ENCODE measurements at regions not wholly inside any gene's neighbourhood (a gene's known extent, or its start where the extent isn't known, plus 50 kb on each side); places are given as distances from the start of the nearest gene placed in this dataset.

DNA sequence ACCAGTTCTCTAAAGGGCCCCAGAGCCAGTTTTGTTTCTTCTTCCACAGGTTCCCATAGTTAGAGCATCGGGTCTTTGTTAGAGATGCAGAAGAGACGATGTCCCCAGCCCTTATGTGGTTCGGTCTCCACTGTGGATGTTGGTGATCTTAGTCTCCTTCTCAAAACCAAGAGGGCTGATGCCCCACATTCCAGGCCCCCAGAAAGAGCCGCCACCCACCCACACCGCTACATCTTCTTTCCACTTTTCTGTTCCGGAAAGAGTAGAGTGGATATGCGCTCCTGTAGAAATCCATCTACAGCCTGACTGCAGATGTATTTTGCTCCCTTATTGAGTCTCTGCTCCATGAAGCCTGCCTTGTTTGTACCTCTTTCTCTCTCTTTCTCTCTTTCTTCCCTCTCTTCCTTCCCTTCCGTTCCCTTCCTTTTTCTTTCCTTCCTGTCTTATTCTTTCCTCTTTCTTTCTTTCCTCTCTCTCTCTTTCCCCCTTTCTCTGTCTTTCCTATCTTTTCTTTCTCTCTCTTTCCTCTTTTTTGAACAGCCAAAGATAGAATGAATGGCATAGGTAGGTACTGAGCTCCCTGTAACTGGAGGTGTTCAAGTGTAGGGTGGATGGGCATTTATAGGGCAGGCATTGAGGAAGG, 224.3 kb downstream of the SEC14L1 start:
- DNase-seq (ENCODE audit: low read depth): no peak

DNA sequence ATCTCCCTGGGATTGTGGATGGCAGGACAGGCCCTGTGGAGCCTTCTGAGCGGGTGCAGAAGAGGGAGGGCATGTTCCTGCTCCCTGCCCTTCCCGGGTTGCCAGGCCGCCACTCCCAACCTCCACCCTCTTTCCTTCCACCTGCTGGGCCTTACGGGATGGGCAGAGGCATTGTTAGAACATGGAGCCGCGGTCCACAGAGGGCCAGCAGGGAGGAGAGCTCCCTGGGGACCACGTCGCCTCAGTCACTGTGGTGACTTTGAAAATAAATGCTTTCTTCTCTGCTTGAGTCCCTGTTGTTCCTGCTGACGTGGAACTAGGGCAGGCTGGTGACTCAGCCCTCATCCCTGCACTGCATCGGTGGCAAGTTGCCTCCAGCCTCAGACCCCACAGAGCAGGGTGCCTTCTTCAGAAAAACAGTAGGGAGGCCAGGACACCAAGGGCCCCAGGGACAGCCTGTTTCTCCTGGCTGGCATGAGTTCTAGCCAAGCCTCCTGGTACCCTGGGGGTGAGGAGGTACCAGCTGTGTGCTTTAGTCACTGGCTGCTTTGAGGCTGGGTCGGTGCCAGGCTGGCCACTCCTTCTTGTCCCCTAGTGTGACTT, 224.9 kb downstream of the SEC14L1 start:
- DNase-seq (ENCODE audit: low read depth): no peak

DNA sequence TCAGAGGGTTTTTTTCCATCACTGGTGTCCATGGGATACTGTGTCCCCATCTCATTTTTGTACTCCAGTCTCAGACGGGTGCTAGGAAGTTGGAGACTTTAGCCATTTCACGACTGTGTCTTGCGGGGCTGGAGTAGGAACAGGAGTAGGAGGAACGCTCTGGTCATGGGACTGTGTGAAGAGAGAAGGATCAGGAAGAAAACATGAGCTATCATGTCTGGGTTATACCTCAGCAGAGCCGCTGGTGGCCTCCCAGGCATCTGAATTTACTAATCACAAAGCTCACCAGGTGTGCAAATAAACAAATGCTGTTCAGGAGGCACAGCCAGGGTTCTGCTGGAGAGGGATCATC, 225.4 kb downstream of the SEC14L1 start:
- DNase-seq (ENCODE audit: low read depth): no peak

DNA sequence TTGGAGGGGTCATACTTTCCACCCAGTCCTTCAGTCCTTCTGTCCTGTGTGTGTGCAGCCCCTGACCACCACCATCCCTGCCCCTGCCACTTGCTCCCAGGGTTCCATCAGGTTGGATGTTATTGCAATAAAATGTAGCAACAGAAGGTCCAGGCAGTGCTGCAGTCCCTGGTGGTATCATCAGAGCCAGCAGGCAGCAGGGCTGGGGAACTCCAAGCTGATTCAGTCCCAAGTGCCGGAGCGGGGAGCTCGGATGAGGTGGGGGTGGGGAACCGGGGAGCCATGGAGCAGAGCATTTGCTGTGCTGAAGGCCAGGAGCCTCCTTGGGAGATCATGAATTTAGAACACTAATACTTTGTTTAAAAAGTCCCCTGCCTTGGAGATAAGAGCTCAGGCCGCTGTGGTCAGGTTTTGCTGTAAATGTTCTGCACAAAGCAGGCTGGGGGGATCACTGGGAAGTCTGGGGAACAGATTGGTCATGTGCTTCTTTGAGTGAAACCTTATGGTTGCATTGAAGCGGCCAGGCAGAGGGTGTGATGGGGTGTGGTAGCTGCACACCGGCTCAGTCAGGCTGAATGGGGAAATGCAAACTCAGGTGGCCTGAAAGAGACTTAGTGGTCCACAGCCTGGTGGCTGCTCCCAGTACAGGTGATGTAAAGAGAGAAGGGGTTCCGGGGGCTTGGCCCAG, 225.9 kb downstream of the SEC14L1 start:
- DNase-seq (ENCODE audit: low read depth): no peak

DNA sequence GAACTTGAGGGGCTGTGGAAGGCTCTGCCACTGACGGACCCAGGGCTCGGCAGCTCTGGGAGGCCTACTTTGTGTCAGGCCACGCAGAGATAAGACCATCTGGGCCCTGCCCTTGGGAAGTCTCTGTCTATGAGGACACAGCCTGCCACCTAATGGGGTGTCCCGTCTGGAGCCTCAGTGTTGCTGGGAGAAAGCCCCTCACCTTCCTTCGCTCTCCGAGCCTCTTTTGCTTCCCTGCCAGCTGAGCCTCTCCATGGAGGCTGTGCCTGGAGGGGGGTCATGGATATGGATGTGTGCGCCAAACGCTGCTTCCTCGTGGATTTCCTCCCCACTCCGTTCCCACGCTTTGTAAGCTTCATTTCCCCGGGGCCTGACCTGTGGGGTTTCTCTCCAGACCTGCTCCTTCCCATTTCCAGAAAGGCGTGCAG, 228.8 kb downstream of the SEC14L1 start:
- no peak for DNase-seq (ENCODE audit: low read depth)

DNA sequence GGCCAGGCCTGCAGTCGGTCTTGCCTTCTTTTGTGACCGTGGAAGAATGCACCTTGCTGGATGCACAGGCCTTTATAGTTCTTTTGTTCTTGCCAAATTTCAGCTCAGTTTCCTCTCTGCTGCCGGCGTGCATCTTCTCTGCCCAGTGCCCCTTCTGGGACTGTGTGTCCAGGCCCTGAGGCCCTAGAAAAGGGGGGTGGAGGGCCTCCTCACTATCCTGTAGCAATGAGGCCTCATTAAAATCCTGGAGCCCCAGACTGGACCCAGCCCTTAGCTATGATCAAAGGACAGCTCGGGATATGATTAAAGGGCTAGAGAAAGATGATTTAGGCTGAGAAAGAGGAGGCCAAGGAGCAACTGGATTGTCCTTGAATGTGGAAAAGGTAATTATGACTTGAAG, 229.8 kb downstream of the SEC14L1 start:
- DNase-seq (ENCODE audit: low read depth): no peak

DNA sequence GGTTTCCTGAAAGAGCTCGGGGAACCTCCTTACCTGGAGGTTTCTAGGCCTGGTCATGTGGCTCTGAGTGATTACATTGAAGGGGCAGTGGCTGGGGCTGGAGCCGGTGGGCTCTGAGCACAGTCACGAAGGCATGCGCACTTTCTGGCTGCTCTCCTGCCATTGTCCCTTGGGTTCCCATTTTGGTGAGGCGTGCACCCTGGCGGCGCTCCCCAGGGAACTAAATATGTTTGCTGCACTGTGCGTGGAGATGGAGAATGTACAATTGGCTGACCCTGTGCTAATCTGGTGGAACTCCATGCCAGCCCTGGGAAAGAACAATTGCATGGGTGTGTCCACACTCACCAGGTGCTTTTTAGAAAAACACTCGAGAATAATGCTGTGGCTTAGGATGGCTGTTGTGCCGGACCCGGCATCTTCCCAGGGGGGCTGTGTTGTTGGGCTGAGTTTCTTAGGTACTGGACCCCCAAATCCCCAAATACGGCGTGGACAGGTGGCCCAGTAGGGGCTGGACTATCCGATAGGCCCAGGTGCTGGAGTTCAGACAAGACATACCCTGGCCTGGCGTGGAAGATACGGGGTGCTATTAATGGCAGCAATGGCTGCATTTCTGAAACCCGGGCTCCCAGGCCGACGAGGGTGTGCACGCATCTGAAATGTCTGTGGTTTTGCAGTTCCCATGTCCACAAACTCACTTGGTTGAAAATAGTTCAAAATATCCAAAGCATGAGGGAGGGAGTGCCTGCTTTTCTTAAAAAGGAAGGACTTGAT, 230.5 kb downstream of the SEC14L1 start:
- DNase-seq (ENCODE audit: low read depth): no peak

DNA sequence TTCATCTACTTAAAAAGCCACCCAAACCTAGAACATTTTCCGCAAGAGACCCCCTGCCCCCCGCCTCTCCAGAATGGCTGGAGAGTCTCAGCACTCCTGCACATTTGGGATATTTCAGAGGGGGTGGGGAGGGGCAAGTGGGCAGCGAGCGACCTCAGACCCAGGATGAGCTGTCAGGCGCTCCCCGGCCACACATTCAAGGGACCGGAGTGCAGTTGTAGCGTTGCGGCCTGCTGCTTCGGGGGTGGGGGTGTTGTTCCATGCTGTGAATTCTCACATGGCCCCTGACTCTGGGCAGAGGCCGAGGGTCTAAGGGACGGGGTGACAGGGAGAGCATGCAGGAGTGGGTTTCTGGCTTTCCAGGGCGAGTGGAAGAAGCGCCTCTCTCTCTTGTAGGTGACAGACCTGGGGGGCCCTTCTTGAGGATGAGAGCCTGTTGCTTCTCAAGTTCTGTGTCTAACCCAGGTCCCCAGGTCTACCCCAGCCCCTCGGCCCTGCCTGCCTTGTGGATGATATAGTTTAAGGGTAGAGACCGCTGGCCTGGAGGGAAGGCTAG, 231.2 kb downstream of the SEC14L1 start:
- no peak for DNase-seq (ENCODE audit: low read depth)

DNA sequence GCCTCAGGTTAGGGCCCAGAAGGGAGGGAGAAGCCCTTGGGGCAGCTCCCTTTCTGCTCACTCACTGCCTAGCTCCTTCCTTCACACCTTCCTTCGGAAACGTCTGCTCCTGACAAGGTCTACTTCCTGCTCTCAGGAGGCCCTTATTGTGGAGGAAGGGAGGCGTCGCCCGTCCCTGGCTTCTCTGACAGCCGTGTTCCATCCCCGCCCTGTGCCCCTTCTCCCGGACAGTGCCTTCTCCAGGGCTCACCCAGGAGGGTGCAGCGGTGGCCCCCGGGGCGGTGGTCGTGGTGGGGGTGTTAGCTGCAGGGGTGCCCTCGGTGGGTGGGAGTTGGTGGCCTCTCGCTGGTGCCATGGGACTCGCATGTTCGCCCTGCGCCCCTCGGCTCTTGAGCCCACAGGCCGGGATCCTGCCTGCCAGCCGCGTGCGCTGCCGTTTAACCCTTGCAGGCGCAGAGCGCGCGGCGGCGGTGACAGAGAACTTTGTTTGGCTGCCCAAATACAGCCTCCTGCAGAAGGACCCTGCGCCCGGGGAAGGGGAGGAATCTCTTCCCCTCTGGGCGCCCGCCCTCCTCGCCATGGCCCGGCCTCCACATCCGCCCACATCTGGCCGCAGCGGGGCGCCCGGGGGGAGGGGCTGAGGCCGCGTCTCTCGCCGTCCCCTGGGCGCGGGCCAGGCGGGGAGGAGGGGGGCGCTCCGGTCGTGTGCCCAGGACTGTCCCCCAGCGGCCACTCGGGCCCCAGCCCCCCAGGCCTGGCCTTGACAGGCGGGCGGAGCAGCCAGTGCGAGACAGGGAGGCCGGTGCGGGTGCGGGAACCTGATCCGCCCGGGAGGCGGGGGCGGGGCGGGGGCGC, 231.9 kb downstream of the SEC14L1 start:
- DNase-seq (ENCODE audit: low read depth): no peak

DNA sequence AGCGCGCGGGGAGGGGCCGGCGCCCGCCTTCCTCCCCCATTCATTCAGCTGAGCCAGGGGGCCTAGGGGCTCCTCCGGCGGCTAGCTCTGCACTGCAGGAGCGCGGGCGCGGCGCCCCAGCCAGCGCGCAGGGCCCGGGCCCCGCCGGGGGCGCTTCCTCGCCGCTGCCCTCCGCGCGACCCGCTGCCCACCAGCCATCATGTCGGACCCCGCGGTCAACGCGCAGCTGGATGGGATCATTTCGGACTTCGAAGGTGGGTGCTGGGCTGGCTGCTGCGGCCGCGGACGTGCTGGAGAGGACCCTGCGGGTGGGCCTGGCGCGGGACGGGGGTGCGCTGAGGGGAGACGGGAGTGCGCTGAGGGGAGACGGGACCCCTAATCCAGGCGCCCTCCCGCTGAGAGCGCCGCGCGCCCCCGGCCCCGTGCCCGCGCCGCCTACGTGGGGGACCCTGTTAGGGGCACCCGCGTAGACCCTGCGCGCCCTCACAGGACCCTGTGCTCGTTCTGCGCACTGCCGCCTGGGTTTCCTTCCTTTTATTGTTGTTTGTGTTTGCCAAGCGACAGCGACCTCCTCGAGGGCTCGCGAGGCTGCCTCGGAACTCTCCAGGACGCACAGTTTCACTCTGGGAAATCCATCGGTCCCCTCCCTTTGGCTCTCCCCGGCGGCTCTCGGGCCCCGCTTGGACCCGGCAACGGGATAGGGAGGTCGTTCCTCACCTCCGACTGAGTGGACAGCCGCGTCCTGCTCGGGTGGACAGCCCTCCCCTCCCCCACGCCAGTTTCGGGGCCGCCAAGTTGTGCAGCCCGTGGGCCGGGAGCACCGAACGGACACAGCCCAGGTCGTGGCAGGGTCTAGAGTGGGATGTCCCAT, 232.8 kb downstream of the SEC14L1 start:
- DNase-seq (ENCODE audit: low read depth): no peak

DNA sequence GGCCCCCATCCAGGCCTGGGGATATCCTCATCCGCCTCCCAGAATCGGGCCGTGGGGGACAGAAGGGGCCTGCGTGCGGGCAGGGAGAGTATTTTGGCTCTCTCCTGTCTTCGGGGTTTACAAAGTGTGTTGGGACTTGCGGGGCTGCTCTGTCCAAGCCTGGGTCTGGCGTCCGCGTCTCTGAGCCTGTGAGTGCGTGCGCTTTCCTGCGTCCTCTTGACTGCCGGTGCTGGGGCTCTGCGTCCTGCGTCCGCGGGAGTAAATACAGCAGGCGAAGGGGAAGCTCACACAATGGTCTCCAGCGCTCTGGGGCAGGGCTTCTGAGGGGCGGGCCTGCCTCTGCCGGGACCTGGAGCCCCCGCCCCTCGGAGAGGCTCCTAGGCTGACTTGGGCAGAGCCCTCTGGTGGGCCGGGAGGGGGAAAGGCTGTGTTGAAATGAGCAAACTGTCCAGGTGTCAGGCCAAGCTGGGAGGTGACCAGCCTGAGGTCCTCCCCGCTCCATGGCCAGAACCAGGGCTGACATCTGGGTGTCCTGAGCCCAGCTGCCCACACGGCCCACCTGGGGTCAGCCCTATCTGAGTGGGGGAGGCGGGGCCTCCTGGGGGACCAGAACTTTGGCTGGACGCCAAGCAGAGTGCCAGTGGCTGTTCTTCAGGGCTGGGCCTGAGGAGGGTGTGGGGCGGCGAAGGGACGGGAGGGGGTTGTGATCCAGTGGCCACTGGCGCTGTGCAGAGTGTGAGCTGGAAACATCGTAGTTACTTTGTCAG, 233.6 kb downstream of the SEC14L1 start:
- DNase-seq (ENCODE audit: low read depth): no peak

DNA sequence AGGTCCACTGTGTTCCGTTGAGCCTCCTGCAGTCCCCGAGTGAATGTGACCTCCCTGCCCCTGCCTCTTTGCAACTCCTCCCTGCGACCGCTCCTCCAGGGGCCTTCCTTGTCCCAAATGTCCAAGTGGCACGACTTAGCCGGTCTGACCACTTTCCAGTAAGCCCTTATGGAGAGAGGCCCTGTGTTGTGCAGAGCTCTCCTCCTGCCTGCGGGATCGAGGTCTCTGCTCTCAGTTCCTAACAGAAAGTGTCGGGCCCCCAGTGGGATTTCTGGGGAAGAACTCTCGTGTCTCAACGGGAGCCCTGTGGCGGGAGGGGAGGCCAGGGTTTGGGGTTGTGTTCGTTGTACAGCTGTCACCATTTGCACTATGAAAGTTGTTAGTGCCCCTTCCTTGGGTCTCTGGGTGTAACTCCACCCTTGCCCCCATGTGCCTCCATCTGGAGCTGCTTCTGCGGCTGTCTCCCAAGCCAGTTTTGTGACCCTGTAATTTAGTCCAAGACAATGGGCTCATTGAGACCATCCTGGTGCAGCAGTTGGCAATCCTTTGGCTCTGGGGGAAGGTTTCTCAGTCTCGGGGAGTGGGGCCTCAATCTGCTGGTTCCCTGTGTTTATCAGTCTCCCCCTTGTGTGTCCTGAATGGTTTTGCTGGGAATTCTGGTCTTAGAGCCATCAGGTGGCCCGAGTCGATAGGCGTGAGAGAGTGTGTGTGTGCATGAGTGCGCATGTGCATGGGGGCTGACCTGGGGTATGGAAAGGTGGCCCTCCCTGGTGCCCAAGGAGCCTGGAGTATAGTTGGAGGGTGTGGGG, 234.5 kb downstream of the SEC14L1 start:
- no peak for DNase-seq (ENCODE audit: low read depth)

DNA sequence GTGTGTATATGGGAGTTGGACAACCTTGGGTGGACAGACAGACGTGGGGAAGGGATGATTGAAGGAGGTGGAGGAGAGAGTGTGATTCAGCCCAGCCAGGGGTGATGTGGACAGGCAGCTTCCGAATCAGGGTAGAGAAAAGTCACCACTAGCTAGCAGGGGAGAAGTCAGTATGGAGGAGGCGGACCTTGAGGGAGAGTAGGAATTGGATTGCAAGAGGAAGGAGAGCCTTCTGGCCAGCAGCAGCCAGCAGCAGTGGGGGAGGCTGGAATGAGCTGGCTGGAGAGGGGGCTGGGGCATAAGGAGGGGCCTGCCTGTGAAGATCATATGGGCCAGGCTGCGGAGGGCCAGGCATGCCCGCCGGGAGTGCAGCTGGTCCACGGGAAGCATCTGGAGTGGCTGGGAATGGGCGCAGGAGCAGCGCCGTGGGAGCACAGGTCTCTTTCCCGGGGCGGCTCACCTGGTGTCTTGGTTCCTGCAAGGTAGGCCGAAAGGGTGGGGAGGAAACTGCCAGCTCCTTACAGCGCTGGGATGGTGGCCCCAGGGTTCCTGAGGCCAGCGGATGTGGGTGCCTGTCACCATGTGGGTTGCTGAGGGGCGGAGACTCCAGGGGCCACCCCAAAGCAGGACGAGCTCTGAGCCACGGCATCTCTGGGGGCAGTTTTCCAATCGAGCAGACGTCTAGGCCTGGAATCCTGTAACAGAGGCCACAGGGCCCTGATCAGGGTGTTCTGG, 235.3 kb downstream of the SEC14L1 start:
- DNase-seq (ENCODE audit: low read depth): no peak

DNA sequence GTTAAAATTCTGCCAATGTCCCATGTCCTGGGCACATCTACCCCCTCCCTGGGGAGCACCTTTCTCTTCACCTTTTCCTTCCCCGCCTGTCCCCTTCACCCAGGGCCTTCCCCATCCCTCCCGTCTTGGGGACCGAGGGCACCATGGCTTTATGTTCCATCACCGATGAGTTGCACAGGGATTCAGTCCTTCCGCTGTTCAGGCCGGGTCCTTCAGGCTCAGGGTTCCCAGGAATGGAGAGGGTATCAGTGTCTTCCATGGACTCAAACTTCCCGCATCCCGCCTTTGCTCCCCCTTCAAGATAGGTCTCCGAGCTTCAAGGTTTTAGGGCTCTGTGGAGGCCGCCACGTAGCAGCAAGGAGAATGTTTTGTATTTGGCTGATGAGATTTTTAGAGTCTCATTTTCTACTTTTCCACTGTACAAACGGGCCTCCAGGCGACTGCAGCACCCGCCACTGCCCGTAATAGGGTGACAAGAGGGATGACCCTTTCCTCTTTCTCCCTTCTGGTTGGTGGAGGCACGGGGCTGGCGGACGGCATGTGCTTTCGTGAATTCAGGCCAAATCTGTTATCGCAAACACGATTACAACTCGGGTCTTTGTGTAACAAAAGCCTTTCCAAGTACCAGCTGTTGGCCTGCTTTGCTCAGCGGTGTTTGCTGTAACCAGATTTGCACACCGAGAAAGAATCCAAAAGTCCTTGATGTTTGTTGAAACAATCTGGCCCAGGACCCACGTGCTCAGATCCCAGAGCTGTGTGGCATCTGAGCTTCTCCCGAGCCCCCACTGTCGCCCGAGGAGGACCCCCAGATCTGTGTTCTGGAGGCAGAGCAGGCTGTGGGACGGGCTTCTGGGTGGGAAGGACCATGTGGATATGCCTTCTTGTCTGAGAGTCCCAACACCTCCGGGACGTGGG, 236.3 kb downstream of the SEC14L1 start:
- DNase-seq (ENCODE audit: low read depth): no peak

DNA sequence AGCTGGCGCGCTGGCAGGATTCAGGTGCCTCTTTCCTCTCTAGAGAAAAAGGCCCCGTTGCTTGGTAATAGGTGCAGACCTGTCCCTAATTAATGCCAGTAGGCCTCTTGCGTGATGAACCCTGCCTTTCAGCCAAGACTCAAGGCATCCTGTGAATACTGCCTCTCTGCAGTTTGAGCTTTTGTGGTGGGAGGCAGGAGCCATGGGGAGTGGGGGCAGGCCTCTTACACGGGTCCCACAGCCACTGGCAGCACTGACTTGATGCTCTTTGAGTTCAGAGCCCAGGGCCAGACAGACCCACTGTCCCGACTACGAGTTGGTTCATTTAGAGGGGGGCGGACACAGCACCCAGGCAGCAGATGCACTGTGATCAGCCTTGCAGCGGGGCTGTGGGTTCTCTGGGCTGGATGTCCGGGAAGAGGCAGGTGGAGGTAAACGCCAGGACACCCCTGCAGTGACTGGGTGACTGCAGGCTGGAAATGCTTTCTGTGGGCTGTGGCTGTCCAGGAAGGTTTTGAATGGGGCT, 237.0 kb downstream of the SEC14L1 start:
- no peak for DNase-seq (ENCODE audit: low read depth)

DNA sequence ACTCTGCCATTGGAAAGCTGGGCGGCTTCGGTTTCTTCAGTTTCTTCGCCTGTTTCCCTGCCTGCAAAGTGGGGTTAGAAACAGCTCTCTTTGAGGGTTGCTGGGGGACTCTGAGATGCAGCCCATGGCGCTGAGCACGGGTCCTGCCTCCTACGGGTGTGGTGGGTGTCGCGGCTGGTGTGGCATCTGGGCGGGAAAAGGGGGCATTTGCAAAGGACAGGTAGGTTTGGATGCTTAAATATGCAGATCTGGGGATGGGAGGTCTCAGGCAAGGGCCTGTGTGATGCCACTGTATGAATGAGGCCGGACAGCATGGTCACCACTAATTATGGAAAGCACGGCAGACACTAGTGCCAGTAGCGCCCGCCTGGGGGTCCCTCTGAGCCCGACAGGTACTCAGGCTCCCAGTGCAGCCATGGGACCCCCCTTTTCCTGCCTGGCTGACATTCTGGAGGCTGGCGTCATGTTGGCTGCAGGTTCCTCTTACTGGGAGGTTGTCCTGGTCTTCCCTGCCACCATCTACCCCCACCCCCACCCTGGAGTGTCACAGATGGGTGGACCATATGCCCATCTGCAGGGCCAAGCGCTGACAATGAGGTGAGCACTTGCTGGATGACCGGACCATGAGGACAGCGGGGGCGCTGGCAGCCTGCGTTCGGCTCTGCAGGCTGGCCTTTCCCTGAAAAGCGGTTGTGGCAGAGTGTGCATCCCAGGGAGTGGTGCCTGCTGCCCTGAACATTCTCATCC, 237.7 kb downstream of the SEC14L1 start:
- DNase-seq (ENCODE audit: low read depth): no peak

All from stimulated activated CD8-positive, alpha-beta memory T cell treated with anti-CD3 and anti-CD28 coated beads, Interleukin-15, amount 100 ng/mL, for 24 hours (primary cell).